PC-3 (cell line): ENCODE measurements at regions not wholly inside any gene's neighbourhood (a gene's known extent, or its start where the extent isn't known, plus 50 kb on each side); places are given as distances from the start of the nearest gene placed in this dataset.
A peak's percentile ranks its signal among the peaks of the same experiment; 100 is the strongest.
"Not testable (repeated sequence)": the region's sequence is repeated elsewhere in the genome, so short reads cannot be mapped to it uniquely, and the experiment has no call there.

Experiments
- ATAC-seq: fragments of 200-7000 bp; cut with Tn5 transposase; 2 replicates; pipeline ENCODE4 v1.9.1; 2020; ENCODE audit warnings: mild to moderate bottlenecking, moderate library complexity
- BruUV-seq: library from RNA; stranded (reverse); fragments of 400-500 nt; replicated peaks from 2 replicates; lab custom pipeline; 2021; lab: Mats Ljungman, UMichigan
- CTCF ChIA-PET: fragments of 300-600 bp; sonication (Branson Sonifier 250); formaldehyde crosslinking; loops from one replicate; lab custom pipeline; 2022; ENCODE audit warnings: antibody characterized with exemption; lab: Charles Lee
- POLR2A ChIA-PET: fragments of 300-600 bp; sonication (Branson Sonifier 250); formaldehyde crosslinking; loops from one replicate; lab custom pipeline; 2022; ENCODE audit warnings: antibody characterized with exemption; ENCODE audit not compliant: unreplicated experiment; lab: Charles Lee
- DNase-seq: peaks from one replicate; pipeline ENCODE4 v3.0.0-alpha.2; 2015
- H2AFZ ChIP-seq: fragments of 300-600 bp; sonication (generic); 2 replicates; pipeline ENCODE4 v1.6.0; 2016; ENCODE audit warnings: antibody characterized with exemption, low read length
- H3F3A ChIP-seq: fragments of 300-600 bp; sonication (generic); one replicate; pipeline ENCODE4 v1.6.0; 2017; ENCODE audit warnings: antibody characterized with exemption, low read length, control low read depth, mild to moderate bottlenecking; ENCODE audit not compliant: unreplicated experiment
- H3K27ac ChIP-seq: fragments of 300-600 bp; sonication (generic); 2 replicates; pipeline ENCODE4 v1.5.1; 2016; ENCODE audit warnings: mild to moderate bottlenecking, low read length
- H3K27me3 ChIP-seq: fragments of 300-600 bp; sonication (generic); 2 replicates; pipeline ENCODE4 v1.6.1; 2016; ENCODE audit warnings: low read length, mixed read lengths
- H3K36me3 ChIP-seq: fragments of 300-600 bp; sonication (generic); 2 replicates; pipeline ENCODE4 v1.6.1; 2016; ENCODE audit warnings: low read depth, mixed run types, low read length, mixed read lengths
- H3K4me1 ChIP-seq: fragments of 300-600 bp; sonication (generic); 2 replicates; pipeline ENCODE4 v1.5.1; 2016; ENCODE audit warnings: low read length; ENCODE audit not compliant: insufficient read depth
- H3K4me2 ChIP-seq: fragments of 300-600 bp; sonication (generic); 2 replicates; pipeline ENCODE4 v1.6.0; 2016; ENCODE audit warnings: low read length
- H3K4me3 ChIP-seq: fragments of 300-600 bp; sonication (generic); 2 replicates; pipeline ENCODE4 v1.5.1; 2016; ENCODE audit warnings: mild to moderate bottlenecking, low read length, mixed read lengths
- H3K79me2 ChIP-seq: fragments of 300-600 bp; sonication (generic); 2 replicates; pipeline ENCODE4 v1.6.1; 2017; ENCODE audit warnings: low read length, mixed read lengths
- H3K9ac ChIP-seq: fragments of 300-600 bp; sonication (generic); 2 replicates; pipeline ENCODE4 v1.6.0; 2016; ENCODE audit warnings: mild to moderate bottlenecking, low read length
- H3K9me2 ChIP-seq: fragments of 300-600 bp; sonication (generic); replicated peaks from 2 replicates; pipeline ENCODE4 v1.6.1; 2016; ENCODE audit warnings: mixed run types, low read length, mixed read lengths
- H3K9me3 ChIP-seq: fragments of 300-600 bp; sonication (generic); 2 replicates; pipeline ENCODE4 v1.6.1; 2016; ENCODE audit warnings: low read length, mixed read lengths
- H4K20me1 ChIP-seq: fragments of 300-600 bp; sonication (generic); 2 replicates; pipeline ENCODE4 v1.6.1; 2016; ENCODE audit warnings: low read length, mixed read lengths
- EZH2 ChIP-seq: fragments of 300-600 bp; sonication (generic); IDR thresholded peaks from one replicate; pipeline ENCODE4 v1.6.1; 2017; ENCODE audit warnings: antibody characterized with exemption, mild to moderate bottlenecking, low read length; ENCODE audit not compliant: unreplicated experiment
- EZH2phosphoT487 ChIP-seq: fragments of 300-600 bp; sonication (generic); IDR thresholded peaks from 2 replicates; pipeline ENCODE4 v1.6.1; 2018; ENCODE audit warnings: mild to moderate bottlenecking, antibody characterized with exemption, low read length, borderline replicate concordance
- intact Hi-C: fragments of 100-400 bp; cut with micrococcal nuclease; formaldehyde crosslinking; loops from 2 replicates; pipeline ENCODE4 v1.9.0; 2023
- TF ChIP-seq, protein P1 (sequence below): fragments of 300-600 bp; sonication (generic); conservative IDR thresholded peaks from 2 replicates; pipeline ENCODE4 v1.5.1; 2017; ENCODE audit warnings: antibody characterized with exemption, low read depth, mild to moderate bottlenecking, low read length

DNA sequence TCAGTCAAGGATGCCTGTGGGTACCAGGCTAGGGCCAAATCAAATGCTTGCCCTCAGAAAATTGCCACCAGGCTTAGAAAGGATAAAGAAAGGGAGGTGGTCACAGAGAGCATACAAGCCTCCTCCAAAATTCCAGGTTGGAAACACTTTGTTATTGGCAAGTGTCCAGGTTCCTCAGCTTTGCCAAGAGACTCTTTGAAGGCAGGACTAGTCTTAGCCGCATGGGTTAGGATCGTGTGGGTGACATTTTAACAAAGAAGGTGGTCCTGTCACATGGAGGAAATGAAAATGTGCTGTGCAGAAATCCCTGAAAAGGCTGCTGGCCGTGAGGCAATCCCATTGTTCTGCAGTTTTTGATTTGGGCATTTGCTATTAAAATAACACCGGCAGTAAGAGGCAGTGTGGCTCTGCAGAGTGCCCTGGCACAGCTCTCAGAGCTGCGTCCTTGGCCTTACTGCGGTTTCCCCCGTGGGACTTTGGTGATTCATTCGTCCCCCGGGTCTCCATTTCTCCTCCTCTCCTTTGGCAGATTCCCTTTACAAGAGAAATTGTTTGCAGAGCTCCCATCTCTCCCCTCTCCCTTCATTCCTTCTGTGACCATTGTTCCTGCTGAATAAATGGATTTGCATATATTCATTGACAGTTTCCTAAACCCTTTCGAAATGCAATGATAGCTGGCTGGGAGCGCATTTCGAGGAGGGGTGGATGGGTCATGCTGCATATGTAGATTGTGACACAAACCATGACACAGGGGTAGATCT, 187.3 kb downstream of the VAPA start:
- H3K79me2 ChIP-seq = no peaks in the 10 kb centered on the region
- H3K27me3 ChIP-seq = peaks cover 33% of the 10 kb centered on the region
- no TSS peak for BruUV-seq
- no peaks in the 10 kb centered on the region for H4K20me1 ChIP-seq
- H3K36me3 ChIP-seq = no peaks in the 10 kb centered on the region
- DNase-seq (peak; percentile 40), ATAC-seq (no peak)
- no peaks in the 10 kb centered on the region for H3F3A ChIP-seq
- no peaks in the 10 kb centered on the region for H3K4me1 ChIP-seq
- ChIA-PET POLR2A (no interaction called here), CTCF (interaction anchor here (0.7 kb wide), 1 partner anchor 72 kb away, joined by 4 read pairs; no protein-coding TSS in a partner anchor)
- H3K9me3 ChIP-seq = no peaks in the 10 kb centered on the region
- TF ChIP-seq EZH2 = no peak
- TF ChIP-seq, protein P1, sequence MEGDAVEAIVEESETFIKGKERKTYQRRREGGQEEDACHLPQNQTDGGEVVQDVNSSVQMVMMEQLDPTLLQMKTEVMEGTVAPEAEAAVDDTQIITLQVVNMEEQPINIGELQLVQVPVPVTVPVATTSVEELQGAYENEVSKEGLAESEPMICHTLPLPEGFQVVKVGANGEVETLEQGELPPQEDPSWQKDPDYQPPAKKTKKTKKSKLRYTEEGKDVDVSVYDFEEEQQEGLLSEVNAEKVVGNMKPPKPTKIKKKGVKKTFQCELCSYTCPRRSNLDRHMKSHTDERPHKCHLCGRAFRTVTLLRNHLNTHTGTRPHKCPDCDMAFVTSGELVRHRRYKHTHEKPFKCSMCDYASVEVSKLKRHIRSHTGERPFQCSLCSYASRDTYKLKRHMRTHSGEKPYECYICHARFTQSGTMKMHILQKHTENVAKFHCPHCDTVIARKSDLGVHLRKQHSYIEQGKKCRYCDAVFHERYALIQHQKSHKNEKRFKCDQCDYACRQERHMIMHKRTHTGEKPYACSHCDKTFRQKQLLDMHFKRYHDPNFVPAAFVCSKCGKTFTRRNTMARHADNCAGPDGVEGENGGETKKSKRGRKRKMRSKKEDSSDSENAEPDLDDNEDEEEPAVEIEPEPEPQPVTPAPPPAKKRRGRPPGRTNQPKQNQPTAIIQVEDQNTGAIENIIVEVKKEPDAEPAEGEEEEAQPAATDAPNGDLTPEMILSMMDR = no peak
- H2AFZ ChIP-seq = no peak overlapping the region
- no peak overlapping the region for H3K27ac ChIP-seq
- no peak overlapping the region for H3K4me3 ChIP-seq
- H3K9me2 ChIP-seq = no peaks in the 10 kb centered on the region
- no peak overlapping the region for H3K4me2 ChIP-seq
- H3K9ac ChIP-seq = no peak overlapping the region
- intact Hi-C loops = no loop called here

DNA sequence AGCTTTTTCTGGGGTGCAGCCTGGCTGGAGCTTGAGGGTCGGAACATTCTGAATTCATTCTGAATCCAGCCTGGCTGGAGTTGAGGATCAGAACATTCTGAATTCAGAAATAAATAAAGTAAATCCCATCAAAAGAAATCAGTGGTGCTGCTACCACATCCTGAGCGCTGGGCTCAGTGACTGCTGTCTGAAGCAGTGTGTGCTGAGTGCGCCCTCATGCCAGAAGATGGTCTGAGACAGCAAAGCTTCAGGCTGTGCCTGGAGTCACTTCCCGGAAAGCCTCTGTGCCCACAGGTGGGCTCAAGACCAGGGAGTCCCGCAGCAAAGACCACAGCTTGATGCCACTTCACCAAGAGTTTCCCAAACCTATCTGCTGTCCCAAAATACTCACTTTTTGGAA, 187.9 kb downstream of the VAPA start:
- no peak overlapping the region for H3K4me3 ChIP-seq
- H3F3A ChIP-seq = no peaks in the 10 kb centered on the region
- no peak overlapping the region for H2AFZ ChIP-seq
- DNase-seq (no peak), ATAC-seq (no peak)
- no peaks in the 10 kb centered on the region for H3K36me3 ChIP-seq
- TF ChIP-seq EZH2phosphoT487 = no peak
- no peak for TF ChIP-seq EZH2
- TF ChIP-seq, protein P1 = no peak
- BruUV-seq = no TSS peak
- H3K79me2 ChIP-seq = no peaks in the 10 kb centered on the region
- ChIA-PET POLR2A (no interaction called here), CTCF (interaction anchor here (0.7 kb wide), 1 partner anchor 72 kb away, joined by 4 read pairs; no protein-coding TSS in a partner anchor)
- peaks cover 33% of the 10 kb centered on the region for H3K27me3 ChIP-seq
- H4K20me1 ChIP-seq = no peaks in the 10 kb centered on the region
- no peak overlapping the region for H3K27ac ChIP-seq
- no peaks in the 10 kb centered on the region for H3K9me3 ChIP-seq
- no peaks in the 10 kb centered on the region for H3K9me2 ChIP-seq
- no peaks in the 10 kb centered on the region for H3K4me1 ChIP-seq
- intact Hi-C loops = no loop called here
- H3K9ac ChIP-seq = no peak overlapping the region
- no peak overlapping the region for H3K4me2 ChIP-seq

DNA sequence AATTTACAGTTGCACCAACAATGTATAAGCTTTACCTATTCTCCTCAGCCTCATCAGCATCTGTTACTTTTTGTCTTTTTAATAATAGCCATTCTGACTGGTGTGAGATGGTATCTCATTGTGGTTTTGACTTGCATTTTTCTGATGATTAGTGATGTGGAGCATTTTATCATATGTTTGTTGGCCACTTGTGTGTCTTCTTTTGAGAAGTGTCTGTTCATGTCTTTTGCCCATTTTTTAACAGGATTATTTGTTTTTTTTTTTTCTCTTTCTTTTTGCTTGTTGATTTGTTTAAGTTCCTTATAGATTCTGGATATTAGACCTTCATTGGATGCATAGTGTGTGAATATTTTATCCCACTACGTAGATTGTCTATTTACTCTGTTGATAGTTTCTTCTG, 191.3 kb downstream of the VAPA start:
- H2AFZ ChIP-seq, DNase-seq, H3K36me3 ChIP-seq, H3K9ac ChIP-seq, H3K4me3 ChIP-seq, H3K9me3 ChIP-seq, H3K27ac ChIP-seq, H3F3A ChIP-seq, BruUV-seq, ATAC-seq, H3K4me2 ChIP-seq, POLR2A ChIA-PET, H4K20me1 ChIP-seq, H3K79me2 ChIP-seq, CTCF ChIA-PET, H3K9me2 ChIP-seq, H3K4me1 ChIP-seq, intact Hi-C loops: not testable (repeated sequence)
- H3K27me3 ChIP-seq = peaks cover 35% of the 10 kb centered on the region
